ENCODE measurements at regions not wholly inside any gene's neighbourhood (a gene's known extent, or its start where the extent isn't known, plus 50 kb on each side); places are given as distances from the start of the nearest gene placed in this dataset.
"Not testable (repeated sequence)": the region's sequence is repeated elsewhere in the genome, so short reads cannot be mapped to it uniquely, and the experiment has no call there.

DNA sequence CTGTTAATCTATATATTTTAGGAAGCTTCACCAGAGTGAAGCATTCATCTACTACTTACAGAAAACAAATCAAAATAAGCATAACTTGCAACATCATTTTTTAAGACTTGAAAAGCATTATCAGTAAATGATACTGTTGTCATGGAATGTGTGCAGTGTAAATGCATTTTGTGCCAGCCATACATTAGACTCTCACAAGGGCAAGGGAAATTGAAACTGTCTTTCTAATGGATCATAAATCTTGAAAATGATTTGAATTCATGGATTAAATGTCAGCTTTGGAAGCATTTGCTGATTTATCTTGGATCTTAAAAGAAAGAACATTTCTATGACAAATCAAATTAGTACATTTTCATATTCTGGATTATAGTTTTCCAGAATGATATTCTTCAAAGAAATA, 338.3 kb upstream of the SGO1 start:
- H3K27me3 Mint-ChIP-seq (ENCODE audit: low read depth in 3 of 3) = no peaks in the 10 kb centered on the region
- H3K9me3 Mint-ChIP-seq = peaks cover 0 to 5% (median under 1%) of the 10 kb centered on the region in 7 donors
- Histone ChIP-seq H3K9ac (ENCODE audit: insufficient read depth, low read length, poor library complexity, severe bottlenecking) (no peak overlapping the region), H3K36me3 (replicated peaks in 1 of 2; ENCODE audit: control insufficient read depth in 1 of 2, insufficient read depth in 2 of 2, low read length in 2 of 2) (no peaks in the 10 kb centered on the region), H3K27ac (ENCODE audit: low read depth in 1 of 2, low read length in 2 of 2) (no peak overlapping the region), H3K4me1 (ENCODE audit: control insufficient read depth in 1 of 2, insufficient read depth in 2 of 2, low read length in 2 of 2) (no peaks in the 10 kb centered on the region), H3K79me2 (ENCODE audit: insufficient read depth, low read length) (no peaks in the 10 kb centered on the region), H3K4me3 (replicated peaks in 1 of 3; ENCODE audit: low read depth in 2 of 3, low read length in 3 of 3) (no peak overlapping the region), H3K4me2 (replicated peaks; ENCODE audit: extremely low read depth, low read length, poor library complexity, severe bottlenecking) (no peak overlapping the region), H3K27me3 (ENCODE audit: control insufficient read depth in 2 of 2, insufficient read depth in 2 of 2, low read length in 2 of 2) (no peaks in the 10 kb centered on the region), H4K20me1 (ENCODE audit: insufficient read depth, low read length) (no peaks in the 10 kb centered on the region), H2AFZ (ENCODE audit: insufficient read depth, low read depth, low read length, poor library complexity, severe bottlenecking) (no peak overlapping the region), H3K9me3 (replicated peaks in 1 of 2; ENCODE audit: control insufficient read depth in 1 of 2, insufficient read depth in 1 of 2, low read length in 2 of 2) (peaks cover 0 to 3% of the 10 kb centered on the region in 2 donors)
- H3K4me3 Mint-ChIP-seq = no peak overlapping the region
- no peaks in the 10 kb centered on the region for H3K36me3 Mint-ChIP-seq
- H3K4me1 Mint-ChIP-seq = no peaks in the 10 kb centered on the region
- no peak overlapping the region for H3K27ac Mint-ChIP-seq
- no peak for DNase-seq
- TF ChIP-seq, protein P1, sequence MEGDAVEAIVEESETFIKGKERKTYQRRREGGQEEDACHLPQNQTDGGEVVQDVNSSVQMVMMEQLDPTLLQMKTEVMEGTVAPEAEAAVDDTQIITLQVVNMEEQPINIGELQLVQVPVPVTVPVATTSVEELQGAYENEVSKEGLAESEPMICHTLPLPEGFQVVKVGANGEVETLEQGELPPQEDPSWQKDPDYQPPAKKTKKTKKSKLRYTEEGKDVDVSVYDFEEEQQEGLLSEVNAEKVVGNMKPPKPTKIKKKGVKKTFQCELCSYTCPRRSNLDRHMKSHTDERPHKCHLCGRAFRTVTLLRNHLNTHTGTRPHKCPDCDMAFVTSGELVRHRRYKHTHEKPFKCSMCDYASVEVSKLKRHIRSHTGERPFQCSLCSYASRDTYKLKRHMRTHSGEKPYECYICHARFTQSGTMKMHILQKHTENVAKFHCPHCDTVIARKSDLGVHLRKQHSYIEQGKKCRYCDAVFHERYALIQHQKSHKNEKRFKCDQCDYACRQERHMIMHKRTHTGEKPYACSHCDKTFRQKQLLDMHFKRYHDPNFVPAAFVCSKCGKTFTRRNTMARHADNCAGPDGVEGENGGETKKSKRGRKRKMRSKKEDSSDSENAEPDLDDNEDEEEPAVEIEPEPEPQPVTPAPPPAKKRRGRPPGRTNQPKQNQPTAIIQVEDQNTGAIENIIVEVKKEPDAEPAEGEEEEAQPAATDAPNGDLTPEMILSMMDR (IDR thresholded peaks at IDR 0.05) = no peak
- intact Hi-C loops (cut with micrococcal nuclease) = no loop called here

DNA sequence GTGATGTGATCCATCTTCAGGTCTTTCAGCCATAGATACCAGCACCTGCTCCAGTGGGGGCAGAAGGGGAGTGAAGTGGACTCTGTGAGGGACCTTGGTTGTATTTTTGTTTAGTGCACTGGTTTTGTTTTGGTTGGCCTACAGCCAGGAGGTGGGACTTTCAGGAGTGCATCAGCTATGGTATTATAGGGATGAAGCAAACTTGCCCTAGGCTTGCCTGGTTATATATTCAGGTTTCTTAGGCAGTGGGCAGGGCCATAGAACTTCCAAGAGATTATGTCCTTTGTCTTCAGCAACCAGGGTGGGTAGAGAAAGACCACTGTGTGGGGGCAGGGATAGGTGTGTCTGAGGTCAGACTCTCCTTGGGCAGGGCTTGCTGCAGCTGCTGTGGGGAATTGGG, 337.3 kb upstream of the SGO1 start:
- no peaks in the 10 kb centered on the region for H3K4me1 Mint-ChIP-seq
- Histone ChIP-seq H3K79me2 (ENCODE audit: insufficient read depth, low read length) (no peaks in the 10 kb centered on the region), H3K4me2 (replicated peaks; ENCODE audit: extremely low read depth, low read length, poor library complexity, severe bottlenecking) (no peak overlapping the region), H3K9me3 (replicated peaks in 1 of 2; ENCODE audit: control insufficient read depth in 1 of 2, insufficient read depth in 1 of 2, low read length in 2 of 2) (peaks cover 0 to 3% of the 10 kb centered on the region in 2 donors), H3K27me3 (ENCODE audit: control insufficient read depth in 2 of 2, insufficient read depth in 2 of 2, low read length in 2 of 2) (no peaks in the 10 kb centered on the region), H3K27ac (ENCODE audit: low read depth in 1 of 2, low read length in 2 of 2) (no peak overlapping the region), H2AFZ (ENCODE audit: insufficient read depth, low read depth, low read length, poor library complexity, severe bottlenecking) (no peak overlapping the region), H3K9ac (ENCODE audit: insufficient read depth, low read length, poor library complexity, severe bottlenecking) (no peak overlapping the region), H3K4me1 (ENCODE audit: control insufficient read depth in 1 of 2, insufficient read depth in 2 of 2, low read length in 2 of 2) (no peaks in the 10 kb centered on the region), H4K20me1 (ENCODE audit: insufficient read depth, low read length) (no peaks in the 10 kb centered on the region), H3K36me3 (replicated peaks in 1 of 2; ENCODE audit: control insufficient read depth in 1 of 2, insufficient read depth in 2 of 2, low read length in 2 of 2) (no peaks in the 10 kb centered on the region), H3K4me3 (replicated peaks in 1 of 3; ENCODE audit: low read depth in 2 of 3, low read length in 3 of 3) (no peak overlapping the region)
- no peaks in the 10 kb centered on the region for H3K36me3 Mint-ChIP-seq
- peaks cover 0 to 5% (median 1%) of the 10 kb centered on the region in 7 donors for H3K9me3 Mint-ChIP-seq
- H3K27ac Mint-ChIP-seq = no peak overlapping the region
- intact Hi-C loops (cut with micrococcal nuclease) = no loop called here
- no peak for DNase-seq
- TF ChIP-seq, protein P1 (IDR thresholded peaks at IDR 0.05) = no peak
- H3K4me3 Mint-ChIP-seq = no peak overlapping the region
- H3K27me3 Mint-ChIP-seq (ENCODE audit: low read depth in 3 of 3) = no peaks in the 10 kb centered on the region

DNA sequence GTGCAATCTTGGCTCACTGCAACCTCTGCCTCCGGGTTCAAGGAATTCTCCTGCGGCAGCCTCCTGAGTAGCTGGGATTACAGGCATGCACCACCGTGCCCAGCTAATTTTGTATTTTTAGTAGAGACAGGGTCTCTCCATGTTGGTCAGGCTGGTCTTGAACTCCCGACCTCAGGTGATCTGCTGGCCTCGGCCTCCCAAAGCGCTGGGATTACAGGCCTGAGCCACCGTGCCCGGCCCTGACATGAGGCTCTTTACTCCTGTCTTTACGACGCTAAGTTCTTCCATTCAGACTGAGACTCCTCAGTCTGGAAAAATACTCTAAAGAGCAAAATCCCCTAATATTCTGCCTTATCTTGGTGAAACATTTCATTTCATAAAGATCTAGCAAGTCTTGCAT, 331.3 kb upstream of the SGO1 start:
- H3K4me1 ChIP-seq (ENCODE audit: control insufficient read depth in 1 of 2, insufficient read depth in 2 of 2, low read length in 2 of 2); H3K27ac Mint-ChIP-seq; H4K20me1 ChIP-seq (ENCODE audit: insufficient read depth, low read length); H3K9me3 Mint-ChIP-seq; H3K4me1 Mint-ChIP-seq; H3K27ac ChIP-seq (ENCODE audit: low read depth in 1 of 2, low read length in 2 of 2); H3K36me3 Mint-ChIP-seq; H3K27me3 Mint-ChIP-seq (ENCODE audit: low read depth in 3 of 3); H3K9me3 ChIP-seq (replicated peaks in 1 of 2; ENCODE audit: control insufficient read depth in 1 of 2, insufficient read depth in 1 of 2, low read length in 2 of 2); intact Hi-C loops (cut with micrococcal nuclease); H3K4me2 ChIP-seq (replicated peaks; ENCODE audit: extremely low read depth, low read length, poor library complexity, severe bottlenecking); H3K36me3 ChIP-seq (replicated peaks in 1 of 2; ENCODE audit: control insufficient read depth in 1 of 2, insufficient read depth in 2 of 2, low read length in 2 of 2); H3K4me3 Mint-ChIP-seq; H3K79me2 ChIP-seq (ENCODE audit: insufficient read depth, low read length); H3K4me3 ChIP-seq (replicated peaks in 1 of 3; ENCODE audit: low read depth in 2 of 3, low read length in 3 of 3); H2AFZ ChIP-seq (ENCODE audit: insufficient read depth, low read depth, low read length, poor library complexity, severe bottlenecking); H3K9ac ChIP-seq (ENCODE audit: insufficient read depth, low read length, poor library complexity, severe bottlenecking); DNase-seq; H3K27me3 ChIP-seq (ENCODE audit: control insufficient read depth in 2 of 2, insufficient read depth in 2 of 2, low read length in 2 of 2): not testable (repeated sequence)
- 97% methylated on average over 7 of the region's 10 CpGs for WGBS (ENCODE audit: insufficient coverage)

All from CD14-positive monocyte (primary cell).